T1000 (cell line): ENCODE measurements at regions not wholly inside any gene's neighbourhood (a gene's known extent, or its start where the extent isn't known, plus 50 kb on each side); places are given as distances from the start of the nearest gene placed in this dataset.

ENCODE experiments used
- DNase-seq: peaks from one replicate; lab custom pipeline; 2025; ENCODE audit warnings: mixed read lengths; lab: John Stamatoyannopoulos, UW

DNA sequence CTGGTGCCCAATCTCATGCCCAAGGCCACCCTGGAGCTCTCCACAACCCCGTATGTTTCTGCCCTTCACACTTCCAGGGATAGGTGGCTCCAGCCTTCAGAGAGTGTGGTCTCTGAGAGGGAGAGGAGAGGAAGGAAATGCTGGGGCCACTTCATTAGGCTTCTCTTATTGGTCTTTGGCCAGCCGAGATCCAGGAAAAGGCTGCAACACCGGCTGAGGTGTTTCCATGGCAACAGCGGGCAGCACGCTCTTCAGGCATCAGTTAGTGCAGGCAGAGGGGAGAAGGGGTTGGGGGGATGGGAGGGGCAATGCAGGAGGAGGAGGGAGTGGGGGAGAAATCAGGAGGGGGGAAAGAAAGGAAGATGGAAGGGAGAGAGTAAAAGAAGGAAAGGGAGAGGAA lies 275.1 kb upstream of the GJB5 start:
- no peak for DNase-seq

DNA sequence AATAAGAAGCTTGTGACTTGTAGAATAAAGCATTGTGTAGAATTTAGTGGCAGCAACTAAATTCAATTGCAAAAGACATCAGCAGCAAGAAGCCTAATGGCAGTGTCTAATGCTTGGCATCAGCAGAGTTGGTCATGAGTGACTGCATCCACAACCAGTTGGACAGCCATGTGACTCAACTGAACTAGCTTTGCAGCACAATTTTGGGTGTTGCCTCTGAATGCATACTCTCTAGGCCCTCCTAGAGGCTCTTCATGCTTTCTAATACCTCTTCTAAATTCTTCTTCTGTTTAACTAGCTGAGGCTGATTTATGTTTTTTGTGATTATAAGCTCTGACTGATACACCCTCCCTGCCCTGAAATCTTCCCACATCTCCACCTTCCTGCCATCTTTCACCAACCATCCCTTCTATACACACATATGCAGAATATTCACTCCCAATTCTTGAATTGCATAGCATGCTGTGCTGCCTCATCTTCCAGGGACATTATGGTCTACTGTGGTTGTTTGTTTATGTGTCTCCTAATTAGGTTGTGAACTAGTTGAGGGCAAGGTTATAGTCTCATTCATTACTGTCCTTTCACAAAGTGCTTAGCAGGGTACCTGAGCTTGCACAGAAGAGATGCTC lies 266.7 kb upstream of the GJB5 start:
- no peak for DNase-seq

DNA sequence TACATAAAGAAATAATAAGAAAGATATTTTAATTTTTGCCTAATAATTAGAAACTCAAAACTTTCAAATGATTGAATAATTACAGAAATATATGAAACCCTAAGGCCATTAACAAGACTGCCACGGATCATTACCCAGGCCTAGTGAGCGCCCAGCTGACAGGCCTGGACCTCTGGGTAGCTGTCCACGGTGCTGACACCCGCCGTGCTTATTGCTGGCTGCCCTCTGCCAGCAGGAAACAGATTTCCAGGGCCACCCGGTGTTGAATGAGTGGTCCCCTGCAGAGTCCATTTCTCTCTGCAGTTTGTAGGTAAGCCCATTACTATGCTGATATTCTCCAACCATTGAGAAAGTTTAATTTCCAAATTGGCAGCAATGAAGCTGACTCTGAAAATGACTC lies 254.4 kb upstream of the GJB5 start:
- peak; percentile 21 for DNase-seq

DNA sequence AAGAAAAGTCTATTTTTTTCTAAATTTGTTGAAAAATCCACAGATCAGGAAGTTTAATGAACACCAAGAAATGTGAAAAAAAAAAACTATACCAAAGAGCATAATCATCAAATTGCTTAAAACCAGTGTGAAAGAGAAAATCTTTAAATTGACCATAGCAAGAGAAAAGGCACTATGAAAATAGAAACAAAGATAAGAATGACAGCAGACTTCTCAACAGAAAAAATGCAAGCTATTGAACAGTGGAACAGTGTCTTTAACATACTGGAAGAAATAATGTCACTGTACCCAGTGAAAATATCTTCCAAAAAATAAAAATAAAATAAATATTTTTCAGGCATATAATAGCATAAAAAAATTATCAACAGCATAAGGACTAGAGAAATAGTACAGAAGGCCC lies 243.0 kb upstream of the GJB5 start:
- no peak for DNase-seq

DNA sequence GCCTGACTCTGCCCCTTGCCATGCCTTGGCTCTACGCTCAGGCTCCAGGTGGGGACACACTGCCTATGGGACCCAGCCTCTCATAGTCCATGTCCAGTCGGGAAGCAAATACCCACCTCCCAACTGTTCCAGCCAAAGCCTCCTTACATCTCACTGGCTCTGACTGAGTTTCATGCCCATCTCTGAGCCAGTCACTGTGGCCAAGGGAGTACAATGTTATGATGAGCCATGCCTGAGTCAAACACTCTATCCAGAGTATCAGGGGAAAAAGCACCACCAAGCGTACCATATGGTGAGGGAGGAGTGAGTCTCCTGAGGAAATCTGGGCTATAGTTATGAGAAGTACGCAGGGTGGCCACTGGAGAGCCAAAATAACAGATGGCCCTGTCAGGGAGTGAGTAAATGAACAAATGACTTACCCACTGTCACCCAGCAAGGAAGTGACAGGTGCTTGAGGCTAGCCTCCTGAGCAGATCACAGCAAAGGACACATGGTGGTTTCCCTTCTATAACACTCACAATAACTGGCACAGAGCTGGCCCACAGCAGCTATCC lies 236.6 kb upstream of the GJB5 start:
- no peak for DNase-seq

DNA sequence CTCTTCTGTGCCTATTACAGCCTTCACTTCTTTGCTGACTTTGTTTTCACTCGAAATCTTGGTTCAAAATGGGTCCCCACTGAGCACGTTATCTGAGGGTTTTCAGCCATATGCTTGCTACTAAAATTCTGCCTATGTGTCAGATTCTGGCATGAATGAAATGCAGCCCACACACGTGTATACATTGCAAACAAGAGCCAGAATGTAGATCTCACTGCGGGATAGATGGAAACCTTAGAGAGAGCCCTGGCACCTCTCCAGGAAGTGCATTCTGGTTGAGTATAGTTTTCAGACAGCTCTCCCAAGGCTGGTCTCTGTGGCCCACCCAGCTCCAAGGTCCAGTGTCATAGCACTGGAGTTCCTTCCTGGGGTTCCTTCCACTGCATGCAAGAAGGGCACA lies 234.7 kb upstream of the GJB5 start:
- no peak for DNase-seq

DNA sequence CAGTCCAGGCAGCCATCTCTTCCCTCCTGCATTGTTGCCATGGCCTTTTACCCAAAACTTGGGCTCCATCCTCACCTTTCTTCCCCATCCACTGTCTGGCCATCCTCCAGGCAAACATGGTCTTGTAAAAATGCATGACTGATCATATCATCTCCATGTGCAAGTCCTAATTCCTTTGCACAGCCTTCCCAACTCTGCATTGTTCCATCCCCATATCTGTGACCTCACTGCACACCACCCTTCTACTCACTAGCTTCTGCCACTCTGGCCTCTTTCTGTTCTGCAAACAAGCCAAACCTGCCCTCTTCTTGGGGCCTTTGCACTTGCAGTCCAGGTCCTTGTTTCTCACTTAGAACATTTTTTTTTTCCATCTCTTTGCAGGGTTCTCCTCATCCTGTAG lies 230.1 kb upstream of the GJB5 start:
- no peak for DNase-seq

DNA sequence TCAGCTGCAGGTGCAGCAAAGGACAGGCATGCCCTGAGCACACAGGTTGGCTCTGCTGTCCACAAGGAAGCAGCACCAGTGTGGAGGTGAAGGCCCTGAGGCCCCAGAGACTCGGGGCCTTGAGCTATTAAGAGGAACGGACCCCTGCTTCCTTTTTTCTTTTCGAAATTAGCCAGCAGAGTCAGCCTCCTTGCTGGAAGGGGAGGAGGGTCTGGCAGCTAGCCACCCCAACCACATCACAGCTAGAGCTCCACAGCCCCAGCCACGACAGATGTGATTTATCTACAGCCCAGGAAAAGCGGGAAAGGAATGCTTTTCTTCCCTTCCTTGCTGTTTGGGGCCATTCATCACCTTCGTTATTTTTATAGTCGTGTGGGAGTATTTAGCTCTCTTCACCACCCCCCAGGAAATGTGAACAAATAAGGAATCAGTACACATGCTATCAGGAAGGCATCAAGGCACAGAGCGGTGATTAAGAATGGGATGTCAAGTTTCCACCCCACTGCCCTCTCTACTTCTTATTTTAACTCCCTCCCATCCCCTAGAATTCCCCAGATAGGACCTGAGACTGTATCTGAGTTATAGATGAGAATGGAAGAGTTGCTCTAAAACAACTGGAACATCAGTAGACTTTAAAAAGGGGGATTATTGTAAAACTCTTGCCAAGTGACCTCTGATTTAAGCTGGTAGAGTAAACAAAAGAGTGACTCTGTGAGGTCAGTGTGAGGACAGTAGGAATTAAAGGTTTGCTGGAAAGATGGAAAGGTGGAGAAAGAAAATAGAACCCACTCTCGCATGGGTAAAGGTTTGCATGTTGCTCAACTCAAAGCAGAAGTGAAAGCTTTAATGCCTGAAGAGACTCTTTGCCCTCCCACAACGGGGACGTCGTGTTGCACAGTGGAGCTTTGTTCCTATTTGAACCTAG lies 224.7 kb upstream of the GJB5 start:
- no peak for DNase-seq

DNA sequence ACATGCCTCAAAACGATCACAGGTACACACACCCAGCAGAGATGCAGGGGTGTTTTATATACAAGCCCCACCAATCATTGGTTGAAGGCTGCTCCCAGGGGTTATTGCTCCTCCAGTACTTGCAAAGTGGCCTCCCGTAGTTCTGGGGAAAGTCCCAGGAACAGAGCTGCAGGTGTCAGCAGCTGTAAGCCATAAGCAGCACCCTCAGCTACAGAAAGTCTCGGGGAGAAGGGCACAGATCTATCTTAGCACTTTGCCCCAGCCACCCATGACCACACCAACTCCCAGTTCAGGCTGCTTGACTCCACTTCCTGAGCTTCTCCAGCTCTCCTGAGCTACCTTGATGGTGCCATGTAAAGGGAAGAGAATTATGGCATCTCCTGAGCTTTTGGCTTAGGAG lies 222.7 kb upstream of the GJB5 start:
- DNase-seq = no peak

DNA sequence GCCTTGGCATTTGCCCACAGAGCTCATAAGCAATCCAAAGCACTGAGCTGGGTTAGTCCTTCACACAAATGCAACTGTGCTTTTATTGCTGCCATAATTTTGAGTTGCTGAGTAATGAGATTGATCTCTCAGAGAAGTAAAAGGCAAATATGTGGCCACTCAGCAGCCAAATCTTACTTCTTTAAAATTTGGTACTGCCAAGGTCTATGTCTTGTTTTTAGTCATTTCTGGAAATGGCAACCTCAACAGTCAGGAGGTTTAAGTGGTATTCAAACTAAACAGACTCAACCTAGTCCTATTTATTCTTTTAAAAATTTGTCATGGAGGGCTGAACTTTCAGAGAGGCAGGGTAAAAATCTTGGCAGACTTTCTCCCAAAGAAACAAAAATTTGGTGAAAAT lies 216.4 kb upstream of the GJB5 start:
- no peak for DNase-seq

DNA sequence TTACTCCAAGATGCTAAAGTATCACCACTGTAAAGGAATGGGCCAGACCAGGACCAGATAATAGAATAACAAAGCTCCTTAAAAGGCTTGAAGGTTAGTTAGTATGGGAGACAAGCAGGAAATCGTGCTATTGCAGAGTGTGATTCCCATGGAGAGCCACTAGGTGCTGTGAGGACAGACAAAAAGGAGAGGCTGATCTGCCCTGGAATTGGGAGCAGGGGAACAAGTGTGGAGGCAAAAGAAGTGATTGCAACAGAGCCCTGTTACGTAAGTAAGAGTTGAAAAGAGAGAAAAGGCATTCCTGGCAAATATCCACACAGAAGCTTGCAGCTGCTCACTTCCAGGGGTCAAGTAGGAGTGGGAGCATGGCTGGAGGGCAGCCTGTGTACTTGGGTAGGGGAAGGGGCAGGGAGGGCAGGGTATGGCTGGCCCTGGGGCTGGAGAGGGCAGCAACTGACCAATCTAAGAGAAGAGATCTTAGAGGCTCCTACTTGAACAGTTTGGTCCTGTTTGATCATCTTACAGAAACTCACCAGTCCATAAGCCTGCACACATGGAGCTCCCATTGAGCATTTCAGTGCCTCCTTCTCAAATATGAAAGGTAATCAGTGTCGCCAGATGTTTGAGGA lies 207.7 kb upstream of the GJB5 start:
- no peak for DNase-seq

DNA sequence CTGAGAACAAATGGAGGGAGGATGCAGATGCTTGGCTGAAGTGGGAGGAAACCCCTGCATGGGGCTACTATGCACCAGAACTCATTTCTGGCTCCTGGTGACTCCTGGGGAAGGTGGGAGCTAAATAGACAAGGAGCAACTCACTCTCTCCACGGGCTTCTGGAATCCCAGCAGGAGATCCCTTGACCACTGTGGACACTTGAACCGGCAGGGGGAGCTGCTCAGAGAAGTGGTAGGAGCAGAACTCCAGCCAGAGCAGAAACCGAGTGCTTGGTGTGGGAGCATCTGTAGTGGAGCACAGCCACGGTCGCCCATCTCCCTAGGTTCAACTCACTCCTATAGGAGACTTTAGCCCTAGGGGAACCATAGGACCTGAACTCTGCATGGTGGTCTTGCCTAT lies 205.6 kb upstream of the GJB5 start:
- no peak for DNase-seq

DNA sequence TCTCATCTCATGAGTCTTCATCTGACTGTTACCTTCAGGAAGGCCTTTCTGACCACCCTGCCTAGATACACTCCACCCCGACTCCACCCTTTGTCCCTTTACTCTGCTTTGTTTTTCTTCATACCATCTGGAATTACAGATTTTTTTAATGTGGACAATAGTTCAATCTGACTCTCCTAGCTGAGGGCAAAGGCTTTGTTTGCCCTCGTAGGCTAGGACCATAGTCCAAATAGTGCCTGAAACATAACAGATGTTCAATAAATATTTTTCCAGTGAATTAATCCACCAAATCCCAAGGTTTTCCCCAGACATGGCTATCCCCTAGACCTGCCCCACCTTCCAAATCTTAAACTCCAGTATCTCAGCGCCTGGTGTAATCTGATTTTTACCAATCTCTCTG lies 176.5 kb upstream of the GJB5 start:
- no peak for DNase-seq

DNA sequence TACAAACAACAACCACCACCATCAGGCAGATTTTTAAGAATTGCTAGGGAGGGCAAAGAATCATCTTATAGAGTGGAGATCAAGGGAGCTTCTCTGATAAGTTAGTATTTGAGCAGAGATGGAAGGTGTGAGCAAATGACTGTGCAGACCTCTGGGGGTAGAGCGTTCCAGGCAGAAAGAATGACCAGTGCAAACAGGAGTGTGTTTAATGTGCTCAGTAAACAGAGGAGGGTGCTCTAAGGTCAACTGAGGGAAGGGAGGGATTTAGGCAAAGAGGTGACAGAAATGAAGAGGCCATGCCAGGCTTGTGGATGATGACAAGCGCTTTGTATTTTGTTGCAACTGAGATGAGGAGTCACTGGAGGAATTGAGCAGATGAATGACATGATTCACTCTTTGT lies 172.5 kb upstream of the GJB5 start:
- DNase-seq = no peak

DNA sequence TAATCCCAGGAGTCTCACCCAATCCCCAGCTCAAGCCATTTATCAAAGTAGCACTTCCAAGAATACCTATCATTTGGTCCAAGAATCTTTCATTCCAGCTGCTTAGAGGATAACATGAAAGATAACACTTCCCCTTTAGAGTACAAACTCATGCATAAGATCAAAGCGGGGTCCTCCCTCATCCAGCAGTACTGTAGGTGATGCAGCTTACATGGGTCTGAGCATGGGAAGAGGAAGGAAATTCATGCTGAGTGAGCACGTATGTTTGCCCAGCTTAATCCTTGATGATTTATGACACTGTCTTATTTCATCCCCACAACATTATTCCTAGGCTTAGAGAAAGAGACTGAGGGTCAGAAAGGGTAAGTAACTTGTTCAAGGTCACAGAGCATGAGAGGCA lies 167.1 kb upstream of the GJB5 start:
- no peak for DNase-seq

DNA sequence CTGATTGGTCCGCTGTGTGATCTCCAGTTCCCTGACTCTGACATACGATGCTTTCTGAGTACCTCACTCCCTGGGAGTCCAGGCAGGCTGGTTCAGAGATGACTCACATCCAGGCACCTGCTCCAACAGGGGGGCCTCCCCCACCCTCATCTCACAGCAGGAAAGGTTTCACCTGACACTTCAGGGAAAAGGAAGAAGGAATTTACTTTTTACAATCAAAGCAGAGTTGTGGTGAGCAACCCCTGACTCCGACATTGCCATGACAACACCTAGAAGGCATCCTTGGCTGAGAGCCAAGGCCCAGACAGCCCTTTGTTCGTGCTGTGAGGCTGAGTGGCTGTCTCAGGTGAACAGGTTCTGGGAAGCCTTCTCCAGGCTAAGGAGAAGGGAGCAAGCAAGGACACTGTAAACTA lies 164.6 kb upstream of the GJB5 start:
- peak; percentile 29 for DNase-seq

DNA sequence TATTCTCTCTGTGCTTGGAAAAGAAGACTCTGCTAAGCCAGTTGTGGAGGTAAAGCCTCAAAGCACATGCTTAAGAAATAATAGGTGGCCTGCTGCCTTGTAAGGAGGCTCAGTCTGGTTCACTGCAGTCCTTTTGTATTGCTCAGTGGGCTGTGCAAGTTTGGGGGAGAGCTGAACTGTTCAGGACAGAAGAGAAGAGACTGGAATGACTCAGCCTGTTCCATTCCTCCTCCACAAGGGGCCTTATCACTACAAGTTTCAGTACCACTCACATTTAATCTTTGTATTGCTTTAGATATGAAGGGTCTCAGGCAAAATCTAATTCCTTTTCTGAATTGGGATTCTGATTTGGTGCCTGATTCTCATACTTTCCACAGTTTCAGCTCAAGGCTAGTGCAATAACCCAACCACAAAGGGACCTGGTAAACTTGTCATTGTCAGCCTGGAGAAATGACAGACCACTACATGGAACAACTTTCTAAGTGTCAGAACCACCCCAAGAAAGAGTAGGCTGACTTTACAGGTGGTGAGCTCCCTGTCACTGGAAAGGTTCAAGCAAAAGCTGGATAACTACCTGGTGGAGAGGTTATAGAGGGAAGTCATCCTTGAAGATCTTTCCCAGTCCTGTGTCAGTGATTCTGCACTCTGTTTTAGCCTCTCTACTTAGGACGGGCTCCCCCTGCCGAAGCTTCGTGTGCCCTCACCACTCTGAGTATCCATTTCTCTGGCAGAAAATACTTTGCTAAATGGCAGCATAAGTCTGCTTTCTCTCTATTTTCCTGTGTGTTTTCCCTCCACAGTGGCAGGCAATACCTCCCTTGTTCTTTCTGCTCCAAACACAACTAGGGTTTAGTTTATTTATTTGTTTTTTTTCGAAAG lies 162.9 kb upstream of the GJB5 start:
- DNase-seq = no peak

DNA sequence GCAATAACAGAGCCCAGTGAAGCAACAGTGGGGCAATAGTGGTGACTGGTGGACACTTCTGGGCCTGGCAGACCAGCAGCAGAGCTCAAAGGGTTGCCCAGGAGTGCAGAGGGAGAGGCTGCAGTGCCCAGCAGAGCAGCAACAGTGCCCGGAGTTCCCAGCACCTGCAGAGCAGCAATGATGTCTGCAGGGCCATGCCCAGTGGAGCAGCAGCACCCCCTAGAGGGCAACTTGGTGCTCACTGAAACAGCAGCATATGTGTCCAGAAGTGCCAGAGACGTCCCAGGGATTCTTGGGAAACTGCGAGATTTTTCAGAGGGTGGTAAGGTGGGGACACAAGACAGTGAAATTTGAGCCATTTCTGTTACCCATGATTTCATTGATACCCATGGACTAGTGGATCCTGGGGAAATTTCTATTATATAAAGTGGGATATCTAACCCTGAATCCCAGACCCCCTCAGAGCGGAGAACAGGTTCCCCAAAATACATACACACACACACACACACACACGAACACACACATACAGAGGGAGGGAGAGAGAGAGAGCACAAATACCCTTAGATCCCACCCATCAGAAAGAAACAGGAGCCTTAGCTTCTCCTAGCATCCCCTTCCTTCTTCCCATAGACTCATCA lies 156.9 kb upstream of the GJB5 start:
- peak; percentile 84 for DNase-seq

DNA sequence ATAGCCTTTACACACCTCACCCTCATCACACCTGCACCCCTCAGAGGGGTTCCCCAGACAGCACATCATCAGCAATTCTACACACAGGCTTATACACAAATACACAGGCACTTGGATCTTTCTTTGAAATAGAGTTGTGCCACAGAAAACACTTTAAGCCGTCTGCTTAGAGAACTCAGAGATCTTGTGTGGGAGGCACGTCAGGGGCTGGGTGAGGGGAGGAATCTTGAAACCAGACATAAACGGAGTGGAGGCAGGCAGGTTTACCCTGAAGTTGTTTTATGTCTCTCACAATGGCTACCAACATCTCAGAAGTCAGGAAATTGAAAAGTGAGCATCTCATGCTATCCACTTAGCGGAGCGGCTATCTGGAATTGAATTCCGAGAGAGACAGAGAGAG lies 151.9 kb upstream of the GJB5 start:
- no peak for DNase-seq

DNA sequence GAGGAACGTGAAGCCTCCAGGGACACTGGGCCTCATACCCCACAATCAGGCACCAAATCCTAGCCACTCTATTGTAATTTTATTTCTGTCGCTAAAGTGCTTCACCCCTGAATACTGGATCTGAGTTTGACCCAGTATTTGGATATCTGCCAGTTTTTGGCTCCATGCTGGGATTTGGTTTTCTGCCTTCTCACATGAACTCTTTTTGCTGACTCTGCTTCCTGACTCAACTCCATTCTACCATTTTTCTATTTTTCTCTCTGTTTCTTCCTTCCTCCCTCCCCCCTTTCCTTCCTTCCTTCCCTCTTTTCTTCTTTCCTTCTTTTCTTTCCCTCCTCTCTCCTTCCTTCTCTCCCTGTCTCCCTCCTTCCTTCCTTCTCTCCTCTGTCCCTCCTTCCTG lies 151.3 kb upstream of the GJB5 start:
- no peak for DNase-seq

DNA sequence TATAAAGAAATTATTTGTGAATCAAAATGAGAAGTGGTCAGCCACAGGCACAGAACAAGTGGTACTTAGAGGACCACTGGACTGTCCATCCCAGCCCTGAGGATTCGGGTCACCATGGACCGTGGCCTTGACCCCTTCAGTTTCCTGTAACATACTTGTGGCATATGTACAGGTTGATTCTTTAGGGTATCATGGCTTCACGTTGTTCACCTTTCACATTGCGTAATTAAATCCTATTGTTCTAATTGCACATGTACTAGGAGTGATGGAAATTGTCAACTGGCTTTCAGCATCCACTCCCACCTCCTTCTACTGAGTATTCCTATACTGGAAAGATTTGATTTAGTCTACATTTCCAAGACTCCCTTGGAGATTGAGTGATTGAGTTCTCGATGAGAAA lies 148.3 kb upstream of the GJB5 start:
- DNase-seq = no peak
